Adipocyte (in vitro differentiated cells): ENCODE measurements at regions not wholly inside any gene's neighbourhood (a gene's known extent, or its start where the extent isn't known, plus 50 kb on each side); places are given as distances from the start of the nearest gene placed in this dataset.

Experiments
- DNase-seq: peaks from one replicate; pipeline ENCODE4 v3.0.0-alpha.2; 2015; ENCODE audit warnings: low read depth
- H3K27me3 ChIP-seq: replicated peaks from 2 replicates; pipeline ENCODE4 v1.7.0; 2013; ENCODE audit warnings: mild to moderate bottlenecking, low read length, moderate library complexity; ENCODE audit not compliant: control insufficient read depth, insufficient read depth
- H3K36me3 ChIP-seq: 2 replicates; pipeline ENCODE4 v1.7.0; 2013; ENCODE audit warnings: low read length, mild to moderate bottlenecking, moderate library complexity; ENCODE audit not compliant: control insufficient read depth, insufficient read depth, severe bottlenecking
- H3K4me1 ChIP-seq: 2 replicates; pipeline ENCODE4 v1.7.0; 2013; ENCODE audit warnings: mild to moderate bottlenecking, low read length, moderate library complexity; ENCODE audit not compliant: control insufficient read depth, insufficient read depth
- H3K4me3 ChIP-seq: 2 replicates; pipeline ENCODE4 v1.7.0; 2013; ENCODE audit warnings: mild to moderate bottlenecking, low read length, moderate library complexity
- H3K9ac ChIP-seq: 2 replicates; pipeline ENCODE4 v1.7.0; 2013; ENCODE audit warnings: mild to moderate bottlenecking, low read length, moderate library complexity
- H3K9me3 ChIP-seq: 2 replicates; pipeline ENCODE4 v1.7.0; 2013; ENCODE audit warnings: mild to moderate bottlenecking, low read length, moderate library complexity; ENCODE audit not compliant: control insufficient read depth

DNA sequence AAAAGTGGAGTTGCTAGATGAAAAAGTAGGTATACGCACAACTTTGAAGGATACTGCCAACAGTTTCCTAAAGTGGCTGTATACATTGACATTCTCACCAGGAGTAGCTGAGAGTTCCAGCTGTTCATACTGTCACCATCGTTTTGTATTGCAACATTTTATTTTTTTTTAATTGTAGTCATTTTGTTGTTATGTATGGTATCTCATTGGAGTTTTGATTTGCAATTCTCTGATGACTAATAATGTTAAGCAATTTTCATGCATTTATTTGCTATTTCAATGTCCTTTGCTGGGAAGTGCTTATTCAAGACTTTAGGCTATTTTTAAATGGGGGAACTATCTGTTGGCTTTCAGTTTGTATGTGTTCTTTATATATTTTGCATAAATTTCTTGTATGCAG lies 185.1 kb upstream of the TGFBR2 start:
- no peaks in the 10 kb centered on the region for H3K9me3 ChIP-seq
- H3K4me3 ChIP-seq = peak overlapping the region; percentile 27
- no peaks in the 10 kb centered on the region for H3K27me3 ChIP-seq
- H3K36me3 ChIP-seq = no peaks in the 10 kb centered on the region
- peaks cover 44% of the 10 kb centered on the region for H3K4me1 ChIP-seq
- peak; percentile 83 for DNase-seq
- H3K9ac ChIP-seq = peak overlapping the region; percentile 45

DNA sequence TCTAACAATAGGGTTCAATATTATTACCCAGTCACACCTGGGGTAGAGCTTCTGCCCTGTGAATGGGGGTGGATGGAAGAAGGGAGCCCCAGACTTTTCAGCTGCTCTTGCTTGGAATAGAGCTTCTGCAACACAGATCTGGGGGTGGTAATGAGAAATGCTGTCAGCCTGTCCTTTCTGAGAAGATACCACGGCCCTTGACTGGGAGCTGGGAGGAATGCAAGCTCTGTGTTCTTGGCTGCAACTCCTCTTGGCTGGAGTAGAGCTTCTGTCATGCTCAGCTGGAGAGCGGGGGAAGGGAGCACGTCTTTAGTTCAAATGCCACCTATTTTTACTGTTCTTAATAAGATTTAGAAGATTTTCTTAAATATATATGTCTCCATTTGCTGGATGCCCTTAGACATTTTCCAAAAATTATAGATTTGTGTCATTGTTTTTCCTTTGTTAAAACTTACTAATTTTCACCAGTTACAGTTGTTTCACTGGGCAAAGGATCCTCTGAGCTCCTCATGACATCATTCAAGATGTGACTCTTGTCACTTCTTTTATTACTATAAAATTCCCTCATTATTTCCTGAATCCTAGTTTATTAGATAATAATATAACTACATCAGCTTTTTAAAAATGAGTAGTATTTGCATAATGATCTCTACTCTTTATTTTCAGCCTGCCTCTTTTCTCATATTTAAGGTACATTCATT lies 180.0 kb upstream of the TGFBR2 start:
- DNase-seq = peak; percentile 83
- peak overlapping the region; percentile 12 for H3K4me3 ChIP-seq
- no peaks in the 10 kb centered on the region for H3K27me3 ChIP-seq
- H3K4me1 ChIP-seq = peaks cover 40% of the 10 kb centered on the region
- H3K9me3 ChIP-seq = no peaks in the 10 kb centered on the region
- H3K36me3 ChIP-seq = no peaks in the 10 kb centered on the region
- H3K9ac ChIP-seq = peak overlapping the region; percentile 40

DNA sequence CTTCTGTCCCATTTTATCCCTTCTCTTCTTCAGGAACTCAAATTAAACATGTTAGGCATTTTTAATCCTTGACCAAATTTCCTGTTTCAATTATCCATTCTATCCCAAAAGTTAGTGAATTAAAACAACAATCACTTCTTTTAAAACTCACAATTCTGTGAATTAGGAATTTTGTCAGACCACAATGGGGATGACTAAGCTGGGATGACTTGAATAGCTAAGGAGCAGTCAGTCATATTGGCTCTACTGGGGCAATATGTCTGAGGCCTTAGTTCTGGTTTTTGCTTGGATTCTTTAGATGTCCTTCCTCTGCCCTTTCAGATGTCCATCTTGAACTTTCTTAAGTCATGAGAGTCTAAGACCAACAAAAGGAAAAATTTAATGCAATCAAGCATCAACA lies 178.2 kb upstream of the TGFBR2 start:
- Histone ChIP-seq H3K4me1 (peaks cover 30% of the 10 kb centered on the region), H3K9ac (peak overlapping the region; percentile 24), H3K9me3 (no peaks in the 10 kb centered on the region), H3K27me3 (no peaks in the 10 kb centered on the region), H3K4me3 (no peak overlapping the region), H3K36me3 (no peaks in the 10 kb centered on the region)
- no peak for DNase-seq

DNA sequence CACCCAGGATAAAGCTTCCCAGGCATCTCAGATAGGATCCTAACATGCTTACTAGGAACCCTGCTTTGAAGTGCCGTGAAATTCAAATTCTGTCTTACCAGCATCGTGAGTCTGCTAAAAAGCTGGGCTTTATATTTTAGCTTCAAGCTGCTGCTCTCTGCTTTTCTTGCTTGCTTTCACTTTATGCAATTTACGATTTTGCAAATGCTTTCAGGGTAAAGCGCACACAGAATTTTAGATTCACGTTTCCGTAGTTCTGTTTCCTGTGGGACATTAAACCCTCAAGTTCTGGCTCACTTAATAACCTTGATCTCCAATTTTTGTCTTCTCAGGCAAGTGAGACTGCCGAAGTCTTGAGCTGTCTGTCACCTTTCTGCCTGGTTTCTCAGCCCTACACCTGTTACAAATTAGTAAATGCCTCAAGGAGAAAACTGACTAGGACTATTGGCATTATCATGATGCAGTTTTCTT lies 170.5 kb upstream of the TGFBR2 start:
- DNase-seq = no peak
- Histone ChIP-seq H3K36me3 (no peaks in the 10 kb centered on the region), H3K9ac (peak overlapping the region; percentile 86), H3K9me3 (no peaks in the 10 kb centered on the region), H3K4me1 (peaks cover 49% of the 10 kb centered on the region), H3K4me3 (peak overlapping the region; percentile 75), H3K27me3 (no peaks in the 10 kb centered on the region)

DNA sequence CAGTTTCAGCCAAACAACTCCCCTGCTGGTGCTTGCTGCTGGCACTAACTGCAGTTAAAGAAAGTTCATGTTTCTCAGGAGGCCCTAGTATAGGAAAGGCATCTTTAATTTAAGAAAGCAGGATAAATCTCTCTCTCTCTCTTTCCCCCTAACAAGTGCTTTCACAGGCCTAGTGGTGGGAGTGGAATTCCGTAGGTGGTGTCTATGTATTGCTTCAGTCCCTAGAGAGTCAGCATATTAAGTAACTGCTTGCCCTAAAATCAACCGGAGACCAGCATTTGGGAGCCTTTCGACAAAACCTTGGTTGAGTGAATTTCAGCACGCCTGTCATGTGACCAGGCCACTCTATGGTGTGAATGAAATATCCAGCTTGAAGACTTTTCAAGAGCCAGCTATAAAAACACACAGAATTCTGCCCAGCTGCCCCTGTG lies 169.2 kb upstream of the TGFBR2 start:
- Histone ChIP-seq H3K27me3 (no peaks in the 10 kb centered on the region), H3K9me3 (no peaks in the 10 kb centered on the region), H3K36me3 (no peaks in the 10 kb centered on the region), H3K9ac (peak overlapping the region; percentile 86), H3K4me1 (peaks cover 54% of the 10 kb centered on the region), H3K4me3 (no peak overlapping the region)
- DNase-seq = peak; percentile 54

DNA sequence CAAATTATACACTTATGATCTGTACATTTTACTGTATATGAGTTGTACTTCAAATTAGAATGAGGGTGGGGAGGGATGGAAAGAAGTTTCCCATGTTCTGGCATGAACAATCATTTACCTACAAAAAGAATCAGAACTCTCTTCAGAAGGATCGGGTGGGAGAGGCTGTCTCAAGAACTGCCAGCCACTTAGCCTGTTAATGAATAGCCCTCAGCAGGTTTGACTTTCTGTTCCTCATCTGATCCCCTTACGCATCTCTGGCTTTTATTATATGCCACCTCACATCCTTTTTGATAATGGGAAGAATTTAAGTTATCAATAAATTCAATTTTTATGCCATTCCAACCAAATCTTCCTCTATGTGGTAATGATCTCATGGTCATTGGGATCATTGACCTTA lies 168.3 kb upstream of the TGFBR2 start:
- no peak overlapping the region for H3K9ac ChIP-seq
- H3K27me3 ChIP-seq = no peaks in the 10 kb centered on the region
- no peaks in the 10 kb centered on the region for H3K9me3 ChIP-seq
- peaks cover 54% of the 10 kb centered on the region for H3K4me1 ChIP-seq
- H3K4me3 ChIP-seq = no peak overlapping the region
- H3K36me3 ChIP-seq = no peaks in the 10 kb centered on the region
- DNase-seq = no peak

DNA sequence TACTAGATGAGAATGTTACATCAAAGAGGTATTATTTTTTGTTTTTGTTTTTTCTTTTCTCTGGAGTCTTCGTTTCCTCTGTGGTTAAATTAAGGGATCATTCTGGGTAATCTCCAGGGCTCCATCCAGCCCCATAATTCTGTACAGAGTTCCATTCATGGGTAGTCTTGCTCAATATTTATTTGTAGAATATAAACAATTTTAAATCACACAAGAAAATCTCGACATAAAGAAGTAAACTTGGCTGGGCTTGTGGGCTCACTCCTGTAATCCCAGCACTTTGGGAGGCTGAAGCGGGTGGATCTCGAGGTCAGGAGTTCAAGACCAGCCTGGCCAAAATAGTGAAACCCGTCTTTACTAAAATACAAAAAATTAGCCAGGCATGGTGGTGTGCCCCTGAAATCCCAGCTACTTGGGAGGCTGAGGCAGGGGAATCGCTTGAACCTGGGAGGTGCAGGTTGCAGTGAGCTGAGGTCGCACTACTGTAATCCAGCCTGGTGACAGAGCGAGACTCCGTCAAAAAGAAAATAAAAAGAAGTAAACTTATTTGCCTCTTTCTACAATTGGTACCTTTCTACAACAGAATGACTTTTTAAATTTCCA lies 166.8 kb upstream of the TGFBR2 start:
- no peaks in the 10 kb centered on the region for H3K36me3 ChIP-seq
- H3K4me1 ChIP-seq = peaks cover 60% of the 10 kb centered on the region
- no peak for DNase-seq
- no peak overlapping the region for H3K9ac ChIP-seq
- H3K4me3 ChIP-seq = no peak overlapping the region
- H3K27me3 ChIP-seq = no peaks in the 10 kb centered on the region
- no peaks in the 10 kb centered on the region for H3K9me3 ChIP-seq

DNA sequence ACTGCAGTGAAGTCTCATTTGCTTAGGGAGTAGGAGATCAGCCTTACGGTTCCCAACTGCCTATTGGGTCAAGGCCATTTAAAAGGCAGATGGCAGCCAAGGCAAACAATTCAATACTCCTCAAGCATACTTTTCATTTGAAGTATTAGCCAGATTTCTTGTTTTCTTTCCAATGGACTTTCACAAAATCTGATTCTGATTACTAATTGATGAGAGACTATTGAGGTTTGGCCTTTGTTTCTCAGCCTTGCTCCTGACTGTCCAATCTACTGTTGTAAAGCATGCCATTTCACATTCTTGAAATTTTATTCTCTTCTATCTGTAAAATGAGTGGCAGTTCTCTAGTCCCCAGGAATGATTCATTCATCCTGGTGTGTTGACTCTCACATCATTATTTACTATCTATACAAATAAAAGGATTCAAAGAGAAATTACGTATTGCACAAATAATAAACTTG lies 166.2 kb upstream of the TGFBR2 start:
- Histone ChIP-seq H3K4me1 (peaks cover 61% of the 10 kb centered on the region), H3K9me3 (no peaks in the 10 kb centered on the region), H3K36me3 (no peaks in the 10 kb centered on the region), H3K27me3 (no peaks in the 10 kb centered on the region), H3K9ac (no peak overlapping the region), H3K4me3 (no peak overlapping the region)
- DNase-seq = no peak

DNA sequence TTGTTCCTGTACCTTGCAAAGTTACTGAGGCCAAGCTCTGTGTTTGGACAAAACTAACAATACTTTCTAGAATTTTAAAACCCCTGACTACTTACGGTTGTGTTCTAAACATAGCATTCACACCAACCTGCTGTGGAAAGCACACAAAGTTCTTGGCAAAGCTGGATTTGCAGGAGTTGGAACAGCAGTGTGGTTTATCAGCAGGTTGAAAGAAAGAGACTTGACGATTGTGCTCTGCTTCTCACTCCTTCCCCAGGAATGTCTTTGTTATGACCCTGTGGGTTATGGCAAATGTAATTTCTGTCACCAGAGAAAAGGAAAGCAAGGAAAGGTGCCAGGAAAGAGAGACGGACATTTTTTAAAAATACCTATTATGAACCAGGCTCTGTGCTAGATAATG lies 165.5 kb upstream of the TGFBR2 start:
- no peaks in the 10 kb centered on the region for H3K27me3 ChIP-seq
- peaks cover 55% of the 10 kb centered on the region for H3K4me1 ChIP-seq
- H3K36me3 ChIP-seq = no peaks in the 10 kb centered on the region
- H3K4me3 ChIP-seq = no peak overlapping the region
- no peak overlapping the region for H3K9ac ChIP-seq
- H3K9me3 ChIP-seq = no peaks in the 10 kb centered on the region
- no peak for DNase-seq

DNA sequence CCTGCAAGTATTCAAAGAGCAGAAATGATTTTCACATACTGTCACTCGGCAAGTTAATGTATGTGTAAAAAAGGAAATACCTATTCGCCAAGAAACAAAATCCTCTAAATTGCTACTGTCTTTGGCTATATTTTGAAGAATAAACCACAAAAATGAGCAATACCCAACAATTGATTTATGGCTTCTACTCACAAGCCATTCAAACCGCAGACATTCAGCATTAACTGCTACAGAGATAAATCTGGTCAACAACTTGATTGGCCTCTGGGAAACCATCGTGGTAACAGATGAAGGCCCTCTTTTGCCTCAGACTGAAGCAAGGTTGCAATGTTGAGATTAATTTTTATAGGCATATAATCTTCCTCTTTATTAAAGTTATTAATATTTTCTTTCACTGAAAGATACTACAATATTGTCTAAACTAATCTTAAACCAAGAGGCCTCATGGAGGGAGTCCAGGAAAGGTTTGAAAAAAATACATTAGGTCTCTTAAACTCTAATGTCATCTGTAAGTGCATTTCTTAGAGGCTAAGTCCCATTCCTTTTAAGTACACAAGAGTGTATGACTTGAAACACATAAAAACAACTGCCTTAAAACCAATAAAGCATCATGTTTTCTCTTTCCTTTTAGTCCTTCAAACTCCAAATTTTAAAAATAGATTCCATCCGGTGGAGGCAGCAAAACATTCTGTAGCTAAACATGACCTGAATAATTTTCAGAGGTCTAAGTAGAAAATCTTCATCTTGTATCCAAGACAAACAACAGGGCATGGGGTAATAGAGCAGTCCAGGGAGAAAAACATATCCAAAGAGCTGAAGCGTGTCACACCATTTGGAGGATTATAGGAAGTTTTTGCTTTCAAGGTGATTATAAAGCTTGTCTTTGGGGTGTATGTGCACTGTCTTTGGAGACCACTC lies 162.4 kb upstream of the TGFBR2 start:
- Histone ChIP-seq H3K9ac (no peak overlapping the region), H3K27me3 (no peaks in the 10 kb centered on the region), H3K4me3 (no peak overlapping the region), H3K36me3 (no peaks in the 10 kb centered on the region), H3K4me1 (peaks cover 41% of the 10 kb centered on the region), H3K9me3 (no peaks in the 10 kb centered on the region)
- DNase-seq = peak; percentile 69
